ENCODE measurements at regions not wholly inside any gene's neighbourhood (a gene's known extent, or its start where the extent isn't known, plus 50 kb on each side); places are given as distances from the start of the nearest gene placed in this dataset.

GRCh38 chr12:29030006-29030405 is 119.1 kb upstream of the FAR2 start:
- Mint-ChIP-seq H3K36me3 (ENCODE audit: insufficient read depth) (no peaks in the 10 kb centered on the region), H3K27ac (no peak overlapping the region), H3K9me3 (no peaks in the 10 kb centered on the region), H3K4me3 (no peak overlapping the region), H3K27me3 (peaks cover 20 to 21% of the 10 kb centered on the region in 2 donors), H3K4me1 (ENCODE audit: low read depth in 2 of 2) (no peaks in the 10 kb centered on the region)
- DNase-seq (no peak), ATAC-seq (replicated peaks) (no peak)

- H3K27me3 Mint-ChIP-seq = peaks cover 21 to 30% of the 10 kb centered on the region in 2 donors
Measured at GRCh38 chr12:29032446-29032845, 116.6 kb upstream of the FAR2 start.

GRCh38 chr12:29033519-29033918 is 115.6 kb upstream of the FAR2 start:
- Mint-ChIP-seq H3K27me3 (peaks cover 20 to 30% of the 10 kb centered on the region in 2 donors), H3K36me3 (ENCODE audit: insufficient read depth) (no peaks in the 10 kb centered on the region), H3K4me3 (no peak overlapping the region), H3K9me3 (no peaks in the 10 kb centered on the region), H3K27ac (no peak overlapping the region), H3K4me1 (ENCODE audit: low read depth in 2 of 2) (no peaks in the 10 kb centered on the region)
- DNase-seq = no peak
- no peak for ATAC-seq (replicated peaks)

More at GRCh38 chr12:29032446-29032845, 116.6 kb upstream of the FAR2 start:
- no peak overlapping the region for H3K27ac Mint-ChIP-seq
- H3K4me1 Mint-ChIP-seq (ENCODE audit: low read depth in 2 of 2) = no peaks in the 10 kb centered on the region
- ATAC-seq (replicated peaks) (no peak), DNase-seq (no peak)
- H3K36me3 Mint-ChIP-seq (ENCODE audit: insufficient read depth) = no peaks in the 10 kb centered on the region
- H3K4me3 Mint-ChIP-seq = no peak overlapping the region
- no peaks in the 10 kb centered on the region for H3K9me3 Mint-ChIP-seq

GRCh38 chr12:29035112-29035511 is 114.0 kb upstream of the FAR2 start:
- H3K9me3 Mint-ChIP-seq = no peaks in the 10 kb centered on the region
- H3K4me1 Mint-ChIP-seq (ENCODE audit: low read depth in 2 of 2) = no peaks in the 10 kb centered on the region
- H3K4me3 Mint-ChIP-seq = no peak overlapping the region
- peaks cover 16 to 30% of the 10 kb centered on the region in 2 donors for H3K27me3 Mint-ChIP-seq
- no peaks in the 10 kb centered on the region for H3K36me3 Mint-ChIP-seq (ENCODE audit: insufficient read depth)
- ATAC-seq (replicated peaks) = no peak
- no peak overlapping the region for H3K27ac Mint-ChIP-seq
- no peak for DNase-seq

- DNase-seq (no peak), ATAC-seq (replicated peaks) (no peak)
Measured at GRCh38 chr12:29039013-29039412, 110.1 kb upstream of the FAR2 start.

GRCh38 chr12:29041621-29042020 is 107.5 kb upstream of the FAR2 start:
- DNase-seq (no peak), ATAC-seq (replicated peaks) (no peak)
- H3K27me3 Mint-ChIP-seq = peaks cover 35 to 38% of the 10 kb centered on the region in 2 donors
- no peak overlapping the region for H3K27ac Mint-ChIP-seq
- H3K4me3 Mint-ChIP-seq = no peak overlapping the region
- H3K36me3 Mint-ChIP-seq (ENCODE audit: insufficient read depth) = no peaks in the 10 kb centered on the region
- no peaks in the 10 kb centered on the region for H3K9me3 Mint-ChIP-seq
- no peaks in the 10 kb centered on the region for H3K4me1 Mint-ChIP-seq (ENCODE audit: low read depth in 2 of 2)

More at GRCh38 chr12:29039013-29039412, 110.1 kb upstream of the FAR2 start:
- no peak overlapping the region for H3K4me3 Mint-ChIP-seq
- H3K9me3 Mint-ChIP-seq = no peaks in the 10 kb centered on the region
- no peak overlapping the region for H3K27ac Mint-ChIP-seq
- H3K36me3 Mint-ChIP-seq (ENCODE audit: insufficient read depth) = no peaks in the 10 kb centered on the region
- no peaks in the 10 kb centered on the region for H3K4me1 Mint-ChIP-seq (ENCODE audit: low read depth in 2 of 2)
- peaks cover 33 to 36% of the 10 kb centered on the region in 2 donors for H3K27me3 Mint-ChIP-seq

GRCh38 chr12:29043069-29043468 is 106.0 kb upstream of the FAR2 start:
- no peak overlapping the region for H3K4me3 Mint-ChIP-seq
- ATAC-seq (replicated peaks) = no peak
- peaks cover 35 to 38% of the 10 kb centered on the region in 2 donors for H3K27me3 Mint-ChIP-seq
- H3K36me3 Mint-ChIP-seq (ENCODE audit: insufficient read depth) = no peaks in the 10 kb centered on the region
- H3K27ac Mint-ChIP-seq = no peak overlapping the region
- no peaks in the 10 kb centered on the region for H3K4me1 Mint-ChIP-seq (ENCODE audit: low read depth in 2 of 2)
- no peak for DNase-seq
- H3K9me3 Mint-ChIP-seq = no peaks in the 10 kb centered on the region

GRCh38 chr12:29044799-29045198 is 104.3 kb upstream of the FAR2 start:
- H3K36me3 Mint-ChIP-seq (ENCODE audit: insufficient read depth) = no peaks in the 10 kb centered on the region
- no peak overlapping the region for H3K4me3 Mint-ChIP-seq
- no peaks in the 10 kb centered on the region for H3K9me3 Mint-ChIP-seq

GRCh38 chr12:29048787-29049186 is 100.3 kb upstream of the FAR2 start:
- ATAC-seq (replicated peaks) = no peak
- DNase-seq = no peak
- Mint-ChIP-seq H3K9me3 (no peaks in the 10 kb centered on the region), H3K27me3 (peaks cover 26 to 32% of the 10 kb centered on the region in 2 donors), H3K4me3 (no peak overlapping the region), H3K36me3 (ENCODE audit: insufficient read depth) (no peaks in the 10 kb centered on the region), H3K27ac (no peak overlapping the region), H3K4me1 (ENCODE audit: low read depth in 2 of 2) (no peaks in the 10 kb centered on the region)

More at GRCh38 chr12:29044799-29045198, 104.3 kb upstream of the FAR2 start:
- peaks cover 31 to 35% of the 10 kb centered on the region in 2 donors for H3K27me3 Mint-ChIP-seq
- no peaks in the 10 kb centered on the region for H3K4me1 Mint-ChIP-seq (ENCODE audit: low read depth in 2 of 2)
- DNase-seq (no peak), ATAC-seq (replicated peaks) (no peak)
- no peak overlapping the region for H3K27ac Mint-ChIP-seq

- H3K27ac Mint-ChIP-seq = no peak overlapping the region
Measured at GRCh38 chr12:29050503-29050902, 98.6 kb upstream of the FAR2 start.

GRCh38 chr12:29051221-29051620 is 97.9 kb upstream of the FAR2 start:
- no peak overlapping the region for H3K27ac Mint-ChIP-seq
- peaks cover 19 to 21% of the 10 kb centered on the region in 2 donors for H3K27me3 Mint-ChIP-seq
- H3K4me3 Mint-ChIP-seq = no peak overlapping the region
- H3K4me1 Mint-ChIP-seq (ENCODE audit: low read depth in 2 of 2) = no peaks in the 10 kb centered on the region
- DNase-seq (no peak), ATAC-seq (replicated peaks) (no peak)
- H3K9me3 Mint-ChIP-seq = no peaks in the 10 kb centered on the region
- H3K36me3 Mint-ChIP-seq (ENCODE audit: insufficient read depth) = no peaks in the 10 kb centered on the region

More at GRCh38 chr12:29050503-29050902, 98.6 kb upstream of the FAR2 start:
- peaks cover 19 to 21% of the 10 kb centered on the region in 2 donors for H3K27me3 Mint-ChIP-seq
- DNase-seq (no peak), ATAC-seq (replicated peaks) (no peak)
- no peaks in the 10 kb centered on the region for H3K9me3 Mint-ChIP-seq
- no peak overlapping the region for H3K4me3 Mint-ChIP-seq
- H3K36me3 Mint-ChIP-seq (ENCODE audit: insufficient read depth) = no peaks in the 10 kb centered on the region
- H3K4me1 Mint-ChIP-seq (ENCODE audit: low read depth in 2 of 2) = no peaks in the 10 kb centered on the region

- H3K9me3 Mint-ChIP-seq = no peaks in the 10 kb centered on the region
- no peaks in the 10 kb centered on the region for H3K36me3 Mint-ChIP-seq (ENCODE audit: insufficient read depth)
- no peak for DNase-seq
- no peak overlapping the region for H3K4me3 Mint-ChIP-seq
- no peak for ATAC-seq (replicated peaks)
- peaks cover 19 to 21% of the 10 kb centered on the region in 2 donors for H3K27me3 Mint-ChIP-seq
- no peak overlapping the region for H3K27ac Mint-ChIP-seq
- H3K4me1 Mint-ChIP-seq (ENCODE audit: low read depth in 2 of 2) = no peaks in the 10 kb centered on the region
Measured at GRCh38 chr12:29053567-29053966, 95.5 kb upstream of the FAR2 start.

GRCh38 chr12:29054858-29055663 is 94.0 kb upstream of the FAR2 start:
- Mint-ChIP-seq H3K36me3 (ENCODE audit: insufficient read depth) (no peaks in the 10 kb centered on the region), H3K27me3 (peaks cover 24 to 34% of the 10 kb centered on the region in 2 donors), H3K4me3 (no peak overlapping the region), H3K27ac (no peak overlapping the region), H3K9me3 (no peaks in the 10 kb centered on the region), H3K4me1 (ENCODE audit: low read depth in 2 of 2) (no peaks in the 10 kb centered on the region)
- ATAC-seq (replicated peaks) (no peak), DNase-seq (no peak)

- no peak overlapping the region for H3K4me3 Mint-ChIP-seq
- H3K4me1 Mint-ChIP-seq (ENCODE audit: low read depth in 2 of 2) = no peaks in the 10 kb centered on the region
- no peaks in the 10 kb centered on the region for H3K9me3 Mint-ChIP-seq
- ATAC-seq (replicated peaks) = no peak
- no peak for DNase-seq
- no peak overlapping the region for H3K27ac Mint-ChIP-seq
- H3K36me3 Mint-ChIP-seq (ENCODE audit: insufficient read depth) = no peaks in the 10 kb centered on the region
- peaks cover 21 to 43% of the 10 kb centered on the region in 2 donors for H3K27me3 Mint-ChIP-seq
Measured at GRCh38 chr12:29066011-29066588, 83.0 kb upstream of the FAR2 start.

All from effector memory CD8-positive, alpha-beta T cell (primary cell).